HG02943 (cell line): ENCODE measurements at regions not wholly inside any gene's neighbourhood (a gene's known extent, or its start where the extent isn't known, plus 50 kb on each side); places are given as distances from the start of the nearest gene placed in this dataset.
"Not testable (repeated sequence)": the region's sequence is repeated elsewhere in the genome, so short reads cannot be mapped to it uniquely, and the experiment has no call there.

Experiments
- ATAC-seq: cut with Tn5 transposase; IDR thresholded peaks from one replicate; pipeline ENCODE4 v1.9.1; 2021; ENCODE audit warnings: mild to moderate bottlenecking, low read depth, moderate library complexity; ENCODE audit not compliant: unreplicated experiment

DNA sequence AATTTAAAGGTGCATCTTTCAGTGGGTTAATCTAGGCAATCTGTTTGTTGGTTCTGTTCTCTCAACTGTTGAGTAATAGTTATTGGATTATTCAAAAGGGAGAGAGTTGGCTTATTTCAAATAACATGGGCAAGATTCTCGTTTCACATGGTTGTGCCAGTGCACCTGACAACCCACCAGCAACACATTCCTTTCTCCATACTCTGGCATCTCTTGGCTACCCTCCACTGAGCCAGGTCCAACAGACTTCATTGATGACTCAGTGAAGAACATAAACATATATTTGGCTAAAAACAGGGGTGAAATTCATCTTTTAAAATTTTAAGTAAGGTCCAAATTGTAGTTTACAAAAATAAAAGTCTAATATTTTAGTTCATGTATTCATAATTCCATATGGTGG, 967.2 kb downstream of the RPA4 start:
- ATAC-seq: no peak

GRCh38 chrX:97854086-97854485, 970.4 kb downstream of the RPA4 start:
- no peak for ATAC-seq

GRCh38 chrX:97858592-97858991, 974.9 kb downstream of the RPA4 start:
- no peak for ATAC-seq

DNA sequence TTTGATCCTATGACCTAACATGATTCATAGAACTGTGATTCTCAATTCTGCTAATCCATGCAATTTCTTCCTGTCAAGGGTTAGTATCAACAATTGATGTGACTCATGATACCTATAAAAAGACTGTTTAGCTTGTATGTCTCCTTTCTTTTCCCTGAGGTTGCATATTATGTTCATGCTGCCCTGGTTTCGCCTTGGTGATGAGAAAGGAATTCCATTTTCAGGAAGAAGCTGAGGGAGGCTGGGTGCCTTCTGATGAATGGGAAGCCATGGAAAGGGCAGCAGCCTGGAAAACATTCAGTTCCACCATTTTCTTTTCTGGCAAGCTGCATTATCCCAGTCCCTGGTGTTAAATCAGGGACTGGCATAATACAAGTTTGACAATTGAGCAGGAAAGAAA, 976.5 kb downstream of the RPA4 start:
- ATAC-seq: no peak

DNA sequence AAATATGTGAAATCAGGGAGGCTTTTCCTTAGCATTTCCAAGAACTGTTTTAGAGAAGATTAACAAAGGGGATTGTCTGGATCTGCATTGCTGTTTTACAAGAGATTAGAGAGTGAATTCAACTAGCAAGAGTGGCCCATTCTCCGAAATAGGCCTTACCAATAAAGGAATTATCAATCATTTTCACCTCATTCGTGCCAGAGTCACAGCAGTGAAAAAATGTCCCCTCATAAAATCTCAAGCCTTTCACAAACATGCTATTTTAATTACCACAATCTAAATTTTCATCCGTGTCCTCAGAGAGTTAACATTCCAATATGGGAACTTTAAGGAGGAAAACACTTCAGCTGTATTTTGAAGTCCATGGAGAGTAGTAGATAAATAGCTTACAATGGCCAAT, 979.6 kb downstream of the RPA4 start:
- ATAC-seq: no peak

DNA sequence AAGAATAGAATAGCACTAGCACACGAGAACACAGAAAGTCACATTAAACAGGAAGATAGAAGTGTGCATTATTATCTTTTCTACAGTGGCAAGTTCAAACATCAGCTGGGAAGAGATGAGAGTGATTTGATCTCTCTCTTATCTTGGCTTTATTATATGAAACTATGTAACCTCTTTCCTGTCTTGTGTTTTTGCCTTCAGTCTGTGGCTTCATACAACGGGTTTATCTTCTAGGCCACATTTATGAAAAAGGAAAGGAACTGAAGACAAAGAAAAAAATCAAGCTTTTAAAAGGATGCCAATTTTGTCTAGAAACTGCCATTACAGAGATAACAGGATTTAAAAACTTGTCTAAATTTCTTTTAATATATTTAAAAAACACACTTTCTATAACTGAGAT, 983.6 kb downstream of the RPA4 start:
- ATAC-seq: no peak

GRCh38 chrX:97876697-97877407, 993.1 kb downstream of the RPA4 start:
- ATAC-seq: no peak

- no peak for ATAC-seq
Measured at GRCh38 chrX:97882306-97882705, 998.6 kb downstream of the RPA4 start.

- no peak for ATAC-seq
Measured at GRCh38 chrX:97895751-97896150, 1012.0 kb downstream of the RPA4 start.

DNA sequence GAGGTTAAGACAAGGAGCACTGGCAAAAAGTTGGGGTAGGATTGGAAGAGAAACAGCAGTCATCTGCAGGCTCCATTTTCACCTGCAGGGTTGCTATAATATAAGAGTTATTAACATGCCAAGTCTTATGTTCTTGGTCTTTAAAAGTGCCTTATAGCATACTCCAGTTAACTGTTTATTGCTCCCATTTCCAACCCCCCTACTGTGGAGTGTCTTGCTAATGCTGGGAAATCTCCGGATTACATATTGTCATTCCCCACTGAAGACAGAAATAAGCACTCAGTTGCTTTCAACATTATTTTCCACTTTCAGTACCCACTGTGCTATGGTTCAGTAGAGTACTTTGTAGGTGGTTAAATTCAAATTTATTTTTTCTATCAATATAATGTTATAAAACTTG, 1014.3 kb downstream of the RPA4 start:
- ATAC-seq: no peak

- no peak for ATAC-seq
Measured at GRCh38 chrX:97898798-97899197, 1015.1 kb downstream of the RPA4 start.

DNA sequence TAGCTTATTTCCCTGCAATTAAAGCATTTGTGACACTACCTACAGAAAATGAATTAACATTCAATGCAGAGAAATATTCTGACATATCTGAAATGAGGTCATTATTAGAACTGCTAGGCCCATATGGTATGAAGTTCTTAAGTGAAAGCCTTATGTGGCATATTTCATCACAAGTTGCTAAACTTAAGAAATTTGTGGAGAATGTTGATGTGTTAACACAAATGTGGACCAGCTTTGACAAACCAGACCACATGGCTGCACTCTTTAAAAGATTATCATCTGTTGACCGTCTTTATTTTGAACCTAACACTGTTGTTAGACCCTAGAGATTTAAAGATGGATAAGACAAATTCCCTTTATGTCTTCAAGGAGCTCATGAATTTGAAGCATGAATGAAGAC, 1024.1 kb downstream of the RPA4 start:
- ATAC-seq: no peak

GRCh38 chrX:97909245-97909644, 1025.5 kb downstream of the RPA4 start:
- peak; percentile 85 for ATAC-seq

DNA sequence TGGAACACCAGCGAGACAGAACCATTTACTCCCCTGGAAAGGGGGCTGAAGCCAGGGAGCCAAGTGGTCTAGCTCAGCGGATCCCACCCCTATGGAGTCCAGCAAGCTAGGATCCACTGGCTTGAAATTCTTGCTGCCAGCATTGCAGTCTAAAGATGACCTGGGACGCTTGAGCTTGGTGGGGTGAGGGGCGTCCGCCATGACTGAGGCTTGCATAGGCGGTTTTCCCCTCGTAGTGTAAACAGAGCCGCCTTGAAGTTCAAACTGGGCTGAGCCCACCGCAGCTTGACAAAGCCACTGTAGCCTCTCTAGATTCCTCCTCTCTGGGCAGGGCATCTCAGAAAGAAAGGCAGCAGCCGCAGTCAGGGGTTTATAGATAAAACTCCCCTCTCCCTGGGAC, 1031.7 kb downstream of the RPA4 start:
- not testable (repeated sequence) for ATAC-seq

- not testable (repeated sequence) for ATAC-seq
Measured at GRCh38 chrX:97921223-97921622, 1037.5 kb downstream of the RPA4 start.

DNA sequence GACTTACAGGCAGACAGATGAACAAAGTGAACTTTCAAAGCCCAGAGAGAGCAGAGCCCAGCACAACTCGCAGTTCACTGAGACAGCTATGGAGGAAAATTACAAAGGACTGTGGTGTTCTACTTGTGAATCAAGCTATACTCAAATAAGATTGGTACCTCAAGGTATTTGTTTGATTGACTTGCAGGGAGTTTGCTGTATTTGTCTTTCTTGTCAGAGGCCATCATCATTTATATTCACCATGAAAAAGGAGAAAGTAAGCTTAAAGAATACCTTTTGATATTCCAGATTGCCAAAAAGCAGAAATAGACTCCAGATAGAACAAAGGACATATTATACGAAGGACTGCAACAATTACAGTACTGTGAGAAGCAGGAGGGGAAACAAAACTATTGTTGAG, 1047.9 kb downstream of the RPA4 start:
- ATAC-seq: no peak

GRCh38 chrX:97936296-97936695, 1052.6 kb downstream of the RPA4 start:
- no peak for ATAC-seq

DNA sequence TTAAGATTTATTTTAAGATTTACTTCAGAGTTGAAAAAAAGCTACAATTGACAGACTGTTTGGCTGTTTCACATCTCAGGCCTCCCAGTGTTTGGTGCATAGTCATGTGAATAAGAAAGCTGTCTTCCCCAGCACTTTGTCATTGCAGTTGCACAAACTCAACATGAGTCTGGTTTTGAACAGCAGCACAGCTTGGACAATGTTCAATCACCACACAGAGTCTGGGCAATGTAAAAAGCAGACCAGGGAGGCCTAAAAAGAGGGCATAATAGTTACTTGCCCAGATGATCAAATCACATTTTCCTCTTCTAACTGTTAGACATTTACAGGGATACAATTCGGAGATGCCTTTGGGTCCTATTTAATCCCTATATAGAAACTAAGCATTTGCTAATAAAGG, 1055.0 kb downstream of the RPA4 start:
- no peak for ATAC-seq

DNA sequence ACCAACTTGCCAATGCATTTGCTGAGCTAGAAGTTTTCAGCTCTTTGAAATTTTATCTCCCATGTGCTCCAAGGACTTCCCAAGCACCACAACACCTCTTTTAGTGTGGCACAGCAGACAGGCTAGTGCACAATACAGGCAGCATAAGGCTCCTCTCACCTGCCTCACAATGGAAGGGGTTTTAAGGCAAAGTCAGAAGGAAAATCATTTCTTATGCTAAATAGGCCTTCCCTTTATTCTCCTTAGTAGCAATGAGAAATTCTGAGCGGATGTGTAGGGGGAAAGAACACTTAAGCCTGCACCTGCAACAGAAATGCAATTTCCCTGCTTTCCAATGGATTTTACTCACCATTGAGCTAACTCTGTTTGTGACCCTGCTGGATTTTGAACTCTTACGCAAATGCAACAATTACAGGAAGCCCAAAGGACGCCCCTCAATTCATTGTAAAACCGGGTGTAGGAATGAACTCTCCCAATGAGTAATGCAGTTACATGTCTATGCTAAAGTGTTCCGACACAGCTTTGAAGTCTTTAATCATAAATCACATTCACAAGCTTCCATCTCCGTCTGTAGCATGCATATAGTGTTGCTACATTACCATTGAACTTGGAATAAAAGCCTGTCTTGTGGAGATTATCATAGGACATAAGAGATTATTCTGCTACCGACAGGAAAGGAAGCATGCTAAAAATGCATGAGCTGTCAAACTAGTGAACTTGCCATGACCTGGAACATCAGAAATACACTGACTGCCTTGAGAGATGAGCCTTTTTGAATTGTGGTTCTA, 1084.9 kb downstream of the RPA4 start:
- ATAC-seq: no peak

DNA sequence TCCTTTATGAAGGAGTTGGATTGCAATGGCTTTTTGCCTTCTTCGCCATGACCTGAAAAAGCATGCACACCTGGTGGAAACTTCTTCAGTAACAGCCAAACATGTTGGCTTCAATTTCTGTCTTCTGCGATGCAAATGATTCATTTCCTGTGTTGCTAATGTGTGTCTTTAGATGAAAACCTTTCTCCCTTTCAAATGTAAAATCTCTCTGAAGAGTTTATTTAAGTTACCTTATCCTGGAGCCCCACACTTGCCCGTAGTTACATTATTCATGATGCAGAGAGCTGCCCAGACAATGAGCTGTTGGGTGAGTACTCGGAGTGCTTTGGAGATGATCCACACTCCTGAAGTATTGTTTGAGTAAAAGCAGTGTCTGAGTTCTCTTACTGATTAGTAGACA, 1100.9 kb downstream of the RPA4 start:
- ATAC-seq: no peak

- ATAC-seq: no peak
Measured at GRCh38 chrX:97985096-97985495, 1101.4 kb downstream of the RPA4 start.

DNA sequence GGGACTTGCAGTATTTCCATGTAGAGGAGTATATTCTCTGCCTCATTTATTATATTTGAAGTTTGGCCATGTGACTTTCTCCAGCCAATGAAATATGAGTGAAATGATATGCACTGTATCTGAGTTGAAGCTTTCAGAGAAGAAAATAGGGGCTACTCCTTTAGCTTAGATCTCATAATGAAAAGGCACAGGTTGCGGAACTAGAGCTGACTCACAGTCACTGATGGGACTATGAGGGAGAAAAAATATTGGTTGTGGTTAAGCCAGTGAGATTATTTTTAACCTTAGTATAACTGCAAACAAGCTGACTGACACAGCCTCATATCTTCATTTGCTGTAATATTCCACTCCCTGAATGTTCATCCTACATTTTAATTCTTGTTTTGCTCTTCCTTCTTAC, 1104.3 kb downstream of the RPA4 start:
- ATAC-seq: no peak
